ENCODE measurements at regions not wholly inside any gene's neighbourhood (a gene's known extent, or its start where the extent isn't known, plus 50 kb on each side); places are given as distances from the start of the nearest gene placed in this dataset.

DNA sequence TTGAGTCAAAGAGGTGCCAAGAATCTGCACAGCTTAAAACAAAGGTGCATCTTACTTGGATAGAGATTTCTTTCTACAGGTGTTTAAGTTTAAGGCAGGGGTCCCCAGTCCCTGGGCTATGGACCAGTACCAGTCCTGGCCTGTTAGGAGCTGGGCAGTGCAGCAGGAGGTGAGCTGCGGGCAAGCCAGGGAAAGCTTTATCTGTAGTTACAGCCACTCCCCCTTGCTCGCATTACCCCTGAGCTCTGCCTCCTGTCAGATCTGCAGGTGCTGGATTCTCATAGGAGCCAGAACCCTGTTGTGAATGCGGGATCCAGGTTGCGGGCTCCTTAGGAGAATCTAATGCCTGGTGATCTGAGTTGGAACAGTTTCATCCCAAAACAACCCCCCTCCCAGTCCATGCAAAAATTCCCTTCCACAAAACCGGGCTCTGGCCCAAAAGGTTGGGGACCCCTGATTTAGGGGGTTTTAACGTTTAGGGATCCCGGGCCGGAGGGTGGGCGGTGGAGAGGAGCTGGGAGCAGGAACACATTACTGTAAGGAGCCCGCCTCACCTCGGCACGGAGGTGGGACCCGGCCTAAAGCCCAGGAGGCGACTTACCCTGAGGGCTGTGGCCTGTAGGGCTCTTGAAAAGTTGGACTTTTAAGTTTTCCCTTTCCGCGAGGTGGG, 60.2 kb downstream of the ZNF467 start:
- TF ChIP-seq CTCF (conservative IDR thresholded peaks at IDR 0.05 in 1 of 2, IDR thresholded peaks at IDR 0.05 in 1 of 2; ENCODE audit: extremely low read depth in 1 of 2, insufficient read depth in 1 of 2, low read depth in 1 of 2, low read length in 2 of 2) = no peak
- TF ChIP-seq EZH2 (IDR thresholded peaks at IDR 0.05; ENCODE audit: borderline replicate concordance, low read length) = no peak

Data from mammary epithelial cell (primary cell).